ENCODE measurements at regions not wholly inside any gene's neighbourhood (a gene's known extent, or its start where the extent isn't known, plus 50 kb on each side); places are given as distances from the start of the nearest gene placed in this dataset.

DNA sequence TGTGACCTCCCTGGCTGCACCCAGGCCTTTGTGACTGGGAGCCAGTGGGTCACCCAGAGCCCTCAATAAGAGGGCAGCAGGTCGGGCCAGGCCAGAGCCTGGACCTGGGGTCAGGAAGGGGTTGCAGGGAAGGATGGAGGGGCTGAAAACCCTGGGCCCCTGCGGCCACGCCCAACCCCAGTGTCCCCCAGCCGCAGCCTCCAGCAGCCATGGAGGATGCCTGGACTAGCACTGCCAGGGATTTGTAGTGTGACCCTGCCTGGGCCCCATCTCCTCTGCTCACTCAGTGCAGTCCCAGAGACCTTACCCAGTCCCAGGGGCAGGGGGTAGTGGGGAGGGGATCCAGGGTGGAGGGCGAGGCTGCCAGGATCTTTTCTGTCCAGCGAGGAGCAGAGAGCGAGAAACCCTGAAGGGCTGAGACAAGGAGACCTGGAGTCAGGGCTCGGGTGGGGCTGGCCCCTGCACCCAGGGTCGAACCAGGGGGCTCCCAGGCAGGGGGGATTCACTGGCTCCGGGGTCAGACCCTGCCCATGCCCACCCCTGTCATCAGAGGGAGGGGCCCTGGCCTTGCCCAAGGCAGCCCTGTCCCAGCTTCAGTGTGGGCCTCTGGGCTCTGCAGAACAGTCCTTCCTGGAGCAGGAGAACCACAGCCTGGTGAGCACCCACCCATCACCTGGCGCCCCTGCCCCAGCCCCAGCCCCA lies 187.5 kb downstream of the IGLL1 start:
- no peak for DNase-seq (ENCODE audit: extremely low spot score)
- ChIA-PET POLR2A (no interaction called here), CTCF (no interaction called here)
- no peak for TF ChIP-seq SUZ12 (IDR thresholded peaks at IDR 0.05)
- TF ChIP-seq NFRKB (IDR thresholded peaks at IDR 0.05): no peak
- TF ChIP-seq FOXA1 (IDR thresholded peaks at IDR 0.05): no peak
- TF ChIP-seq, protein P1, sequence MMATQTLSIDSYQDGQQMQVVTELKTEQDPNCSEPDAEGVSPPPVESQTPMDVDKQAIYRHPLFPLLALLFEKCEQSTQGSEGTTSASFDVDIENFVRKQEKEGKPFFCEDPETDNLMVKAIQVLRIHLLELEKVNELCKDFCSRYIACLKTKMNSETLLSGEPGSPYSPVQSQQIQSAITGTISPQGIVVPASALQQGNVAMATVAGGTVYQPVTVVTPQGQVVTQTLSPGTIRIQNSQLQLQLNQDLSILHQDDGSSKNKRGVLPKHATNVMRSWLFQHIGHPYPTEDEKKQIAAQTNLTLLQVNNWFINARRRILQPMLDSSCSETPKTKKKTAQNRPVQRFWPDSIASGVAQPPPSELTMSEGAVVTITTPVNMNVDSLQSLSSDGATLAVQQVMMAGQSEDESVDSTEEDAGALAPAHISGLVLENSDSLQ (IDR thresholded peaks at IDR 0.05): no peak
- TF ChIP-seq ELF4 (IDR thresholded peaks at IDR 0.05): no peak
- no peak for TF ChIP-seq FOXK2 (IDR thresholded peaks at IDR 0.05)
- TF ChIP-seq TARDBP (IDR thresholded peaks at IDR 0.05): no peak
- no peak for TF ChIP-seq L3MBTL2 (conservative IDR thresholded peaks at IDR 0.05)
- no peak for TF ChIP-seq BHLHE40 (IDR thresholded peaks at IDR 0.05; ENCODE audit: borderline replicate concordance)
- TF ChIP-seq LEF1 (IDR thresholded peaks at IDR 0.05; ENCODE audit: borderline replicate concordance): no peak
- no peak for TF ChIP-seq ZNF384 (IDR thresholded peaks at IDR 0.05)
- no peak for TF ChIP-seq ARNT (IDR thresholded peaks at IDR 0.05)
- TF ChIP-seq HDGF (IDR thresholded peaks at IDR 0.05; ENCODE audit: borderline replicate concordance): no peak
- TF ChIP-seq CTBP1 (IDR thresholded peaks at IDR 0.05; ENCODE audit: borderline replicate concordance): no peak
- TF ChIP-seq FOXM1 (IDR thresholded peaks at IDR 0.05; ENCODE audit: borderline replicate concordance): no peak
- no peak for TF ChIP-seq SP1 (IDR thresholded peaks at IDR 0.05)

DNA sequence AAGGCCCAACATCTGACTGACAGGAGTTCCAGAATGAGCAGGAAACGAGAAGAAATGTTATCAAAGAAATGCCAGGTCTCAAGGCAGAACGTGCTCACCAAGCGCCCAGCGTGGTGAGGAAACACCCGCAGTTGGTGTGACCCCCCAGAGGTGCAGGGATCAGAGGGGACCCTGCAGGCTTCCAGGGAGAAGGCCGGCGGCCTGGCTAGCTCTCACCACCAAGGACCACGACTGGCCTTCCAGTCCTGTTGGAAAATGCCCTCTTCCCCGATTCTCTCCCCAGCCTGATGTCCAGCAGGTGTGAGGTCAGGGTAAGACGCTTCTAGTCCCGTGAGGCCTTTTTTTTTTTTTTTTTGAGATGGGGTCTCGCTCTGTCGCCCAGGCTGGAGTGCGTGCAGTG lies 189.1 kb downstream of the IGLL1 start:
- TF ChIP-seq FOXK2 (IDR thresholded peaks at IDR 0.05) (no peak), BHLHE40 (IDR thresholded peaks at IDR 0.05; ENCODE audit: borderline replicate concordance) (no peak), SUZ12 (IDR thresholded peaks at IDR 0.05) (no peak), ZNF384 (IDR thresholded peaks at IDR 0.05) (no peak), ELF4 (IDR thresholded peaks at IDR 0.05) (no peak)
- CTCF ChIA-PET: no interaction called here
- POLR2A ChIA-PET: no interaction called here

DNA sequence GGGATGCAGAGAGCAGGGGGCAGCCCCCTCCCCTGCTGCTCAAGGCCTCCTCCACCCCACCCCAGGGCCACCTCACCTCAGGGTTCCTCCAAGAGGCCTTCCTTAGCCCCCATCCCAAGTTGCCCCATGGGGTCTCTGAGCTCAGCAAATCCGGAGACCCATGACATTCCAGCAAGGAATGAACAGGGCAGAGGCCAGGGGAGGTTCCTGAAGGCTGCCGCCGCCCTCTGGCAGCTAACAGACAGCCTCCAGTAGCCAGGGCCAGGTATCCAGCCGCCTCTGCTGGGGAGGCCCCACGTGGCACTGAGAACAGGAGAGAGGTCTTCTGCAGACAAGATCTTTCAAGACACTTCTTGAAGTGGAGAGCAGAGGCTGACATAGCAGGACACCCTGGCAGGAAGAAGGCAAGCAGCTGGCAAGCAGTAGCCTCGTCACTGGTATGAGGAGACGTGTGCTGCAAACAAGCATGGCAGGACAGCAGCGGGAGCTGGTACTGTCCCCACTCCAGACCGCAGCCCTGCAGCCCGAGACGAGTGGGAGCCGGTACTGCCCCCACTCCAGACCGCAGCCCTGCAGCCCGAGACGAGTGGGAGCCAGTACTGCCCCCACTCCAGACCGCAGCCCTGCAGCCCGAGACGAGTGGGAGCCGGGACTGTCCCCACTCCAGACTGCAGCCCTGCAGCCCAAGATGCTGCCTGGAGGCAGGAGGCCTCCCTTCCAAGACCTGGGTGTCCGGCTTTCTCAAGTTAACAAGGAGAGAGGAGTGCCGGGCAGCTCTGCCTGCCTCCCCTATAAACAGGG lies 190.6 kb downstream of the IGLL1 start:
- CTCF ChIA-PET: no interaction called here
- TF ChIP-seq SP1 (IDR thresholded peaks at IDR 0.05) (no peak), FOXM1 (IDR thresholded peaks at IDR 0.05; ENCODE audit: borderline replicate concordance) (no peak), FOXA1 (IDR thresholded peaks at IDR 0.05) (no peak), FOXK2 (IDR thresholded peaks at IDR 0.05) (no peak)
- POLR2A ChIA-PET: no interaction called here
- no peak for DNase-seq (ENCODE audit: extremely low spot score)

More for the DNA sequence above, 189.1 kb downstream of the IGLL1 start:
- DNase-seq (ENCODE audit: extremely low spot score): no peak

DNA sequence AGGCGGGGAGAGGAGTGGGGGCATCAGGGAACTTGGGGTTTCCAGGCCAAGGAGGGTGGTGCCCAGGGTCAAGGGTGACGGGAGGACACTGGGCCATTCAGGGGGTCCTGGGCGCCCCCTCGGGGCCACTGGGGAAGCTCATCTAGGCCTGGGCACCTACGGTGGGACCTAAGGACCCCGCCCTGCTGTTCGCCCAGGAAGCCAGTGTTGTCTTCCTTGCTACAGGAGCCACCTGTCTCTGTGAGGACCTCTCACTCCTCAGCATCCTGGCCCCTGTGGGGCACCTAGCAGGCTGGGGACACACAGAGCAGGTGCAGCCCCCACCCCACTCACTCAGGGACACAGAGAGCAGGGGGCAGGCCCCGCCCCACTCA lies 191.6 kb downstream of the IGLL1 start:
- TF ChIP-seq SUZ12 (IDR thresholded peaks at IDR 0.05) (no peak), NFRKB (IDR thresholded peaks at IDR 0.05) (no peak), ZNF384 (IDR thresholded peaks at IDR 0.05) (no peak), BHLHE40 (IDR thresholded peaks at IDR 0.05; ENCODE audit: borderline replicate concordance) (no peak), SP1 (IDR thresholded peaks at IDR 0.05) (no peak), ELF4 (IDR thresholded peaks at IDR 0.05) (no peak), HDGF (IDR thresholded peaks at IDR 0.05; ENCODE audit: borderline replicate concordance) (no peak), ARNT (IDR thresholded peaks at IDR 0.05) (no peak)
- TF ChIP-seq, protein P1 (IDR thresholded peaks at IDR 0.05): no peak
- DNase-seq (ENCODE audit: extremely low spot score): no peak
- ChIA-PET CTCF (no interaction called here), POLR2A (no interaction called here)

DNA sequence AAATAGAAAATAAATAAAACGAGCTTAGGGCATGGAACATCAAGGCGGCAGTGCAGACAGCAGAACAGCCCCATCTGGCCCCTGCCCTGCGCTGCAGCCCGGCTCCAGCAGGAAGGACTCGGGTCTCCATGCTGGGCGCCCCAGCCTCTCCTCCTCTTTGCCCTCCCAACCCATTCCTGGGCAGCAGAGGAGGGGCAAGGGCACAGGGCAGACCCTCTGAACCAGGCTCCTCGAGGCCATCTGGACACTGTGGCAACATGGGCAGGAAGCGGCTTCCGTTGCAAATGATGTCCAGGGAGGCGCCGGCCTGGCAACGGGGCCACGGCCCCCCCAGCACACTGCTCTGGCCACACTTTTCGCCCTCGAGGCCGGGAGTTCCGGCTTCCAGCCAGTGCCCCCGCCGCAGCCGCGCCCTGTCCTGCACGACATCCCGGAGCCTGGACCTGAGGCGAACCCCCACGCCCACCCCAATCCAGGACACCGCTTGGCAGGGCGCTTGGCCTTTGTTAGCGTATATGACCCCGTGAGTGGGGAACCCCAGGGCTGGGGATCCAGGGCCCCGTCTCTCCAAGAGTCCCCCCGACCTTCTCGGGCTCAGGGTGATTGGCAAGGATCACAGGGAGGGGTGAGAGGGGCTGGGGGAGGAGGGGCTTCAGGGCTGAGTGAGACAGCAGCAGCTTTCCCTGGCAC lies 192.1 kb downstream of the IGLL1 start:
- TF ChIP-seq TARDBP (IDR thresholded peaks at IDR 0.05) (no peak), FOXA1 (IDR thresholded peaks at IDR 0.05) (no peak), CTBP1 (IDR thresholded peaks at IDR 0.05; ENCODE audit: borderline replicate concordance) (no peak), ELF4 (IDR thresholded peaks at IDR 0.05) (no peak), L3MBTL2 (conservative IDR thresholded peaks at IDR 0.05) (no peak)
- CTCF ChIA-PET: no interaction called here
- DNase-seq (ENCODE audit: extremely low spot score): no peak
- POLR2A ChIA-PET: no interaction called here

DNA sequence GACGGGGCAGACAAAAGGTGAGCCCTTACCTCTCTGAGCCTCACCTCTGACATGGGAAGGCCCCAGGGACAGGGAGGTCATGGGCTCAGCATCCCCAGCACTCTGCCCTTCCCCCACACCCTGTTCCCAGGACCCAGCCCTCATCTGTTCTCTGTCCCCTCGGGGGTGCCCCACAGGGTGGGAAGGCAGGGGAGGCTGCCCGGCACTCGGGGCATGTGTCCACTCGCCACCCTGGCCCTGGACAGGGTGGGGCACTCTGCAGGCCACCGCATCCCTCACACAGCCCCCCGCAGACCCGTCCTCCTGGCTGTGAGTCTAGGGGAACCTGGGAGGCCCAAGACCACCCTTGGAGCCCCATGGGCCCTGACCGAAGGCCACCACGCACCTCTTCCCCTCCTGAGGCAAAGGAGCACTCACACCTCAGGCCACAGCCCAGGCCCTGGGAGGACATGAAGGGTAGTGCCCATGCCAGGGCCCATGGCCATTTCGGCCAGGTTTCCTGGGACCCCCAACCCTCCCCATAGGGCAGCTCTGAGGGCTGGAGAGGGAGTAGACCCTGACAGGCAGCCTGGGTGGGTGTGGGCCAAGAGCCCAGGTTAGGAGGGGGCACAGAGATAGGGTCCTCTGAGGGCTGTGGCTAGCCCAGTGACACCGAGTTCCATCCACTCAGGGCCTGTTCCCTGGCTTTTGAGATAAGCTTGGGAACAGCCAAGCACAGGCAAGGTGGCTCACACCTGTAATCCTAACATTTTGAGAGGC lies 193.1 kb downstream of the IGLL1 start:
- no peak for DNase-seq (ENCODE audit: extremely low spot score)
- ChIA-PET CTCF (interaction anchor here (1.3 to 1.8 kb wide), 3 partner anchors 16 to 430 kb away, joined by 3 to 5 read pairs (median 5); no protein-coding TSS in a partner anchor), POLR2A (no interaction called here)
- TF ChIP-seq ELF4 (IDR thresholded peaks at IDR 0.05) (no peak), FOXA1 (IDR thresholded peaks at IDR 0.05) (no peak), TARDBP (IDR thresholded peaks at IDR 0.05) (no peak), LEF1 (IDR thresholded peaks at IDR 0.05; ENCODE audit: borderline replicate concordance) (no peak), ZNF384 (IDR thresholded peaks at IDR 0.05) (no peak), NFRKB (IDR thresholded peaks at IDR 0.05) (no peak)
